ENCODE measurements at regions not wholly inside any gene's neighbourhood (a gene's known extent, or its start where the extent isn't known, plus 50 kb on each side); places are given as distances from the start of the nearest gene placed in this dataset.
A peak's percentile ranks its signal among the peaks of the same experiment; 100 is the strongest.

DNA sequence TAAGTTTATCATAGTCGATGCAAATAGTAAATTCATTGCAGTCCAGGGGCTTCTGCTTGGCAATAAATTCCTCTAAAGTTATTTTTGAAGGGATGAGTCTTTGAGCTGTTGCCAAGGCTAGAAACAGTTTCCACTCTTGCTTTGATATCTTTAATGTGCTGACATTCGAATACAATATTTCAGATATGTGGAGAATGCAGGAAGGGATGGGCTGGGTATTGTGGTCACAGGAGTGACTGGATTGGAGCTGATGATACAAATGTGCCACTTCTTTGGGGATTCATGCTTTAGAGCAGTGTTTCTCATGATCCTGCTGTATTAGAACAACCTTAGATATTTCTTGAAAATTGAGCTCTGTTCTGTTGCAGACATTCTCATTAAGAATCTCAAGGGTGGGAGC is 139.0 kb downstream of the PRDM13 start:
- Histone ChIP-seq H3K79me2 (ENCODE audit: insufficient read depth) (no peaks in the 10 kb centered on the region), H4K20me1 (ENCODE audit: insufficient read depth) (no peaks in the 10 kb centered on the region), H3K4me3 (ENCODE audit: low read depth in 2 of 2, low read length in 1 of 2) (no peak overlapping the region), H3K27me3 (ENCODE audit: insufficient read depth) (no peaks in the 10 kb centered on the region; the same call in 1 of the 2 replicates), H3K9ac (no peak overlapping the region), H3K4me1 (ENCODE audit: control insufficient read depth in 1 of 2, insufficient read depth in 2 of 2, low read depth in 1 of 2, low read length in 1 of 2) (no peaks in the 10 kb centered on the region), H3K36me3 (replicated peaks in 1 of 2; ENCODE audit: control insufficient read depth in 1 of 2, insufficient read depth in 2 of 2, low read length in 1 of 2) (no peaks in the 10 kb centered on the region), H2AFZ (ENCODE audit: low read depth) (no peak overlapping the region), H3K9me3 (no peaks in the 10 kb centered on the region), H3K4me2 (no peak overlapping the region), H3F3A (replicated peaks; ENCODE audit: insufficient read depth) (no peaks in the 10 kb centered on the region), H3K9me2 (no peaks in the 10 kb centered on the region), H3K27ac (ENCODE audit: low read depth in 2 of 2, low read length in 1 of 2) (no peak overlapping the region)
- ChIA-PET POLR2A (no interaction called here), CTCF (interaction anchor here (0.6 to 5.5 kb wide), 27 partner anchors 10 to 711 kb away, joined by 3 to 35 read pairs (median 4); no protein-coding TSS in a partner anchor)
- TF ChIP-seq YY1 (IDR thresholded peaks at IDR 0.05; ENCODE audit: low read depth) (no peak), RAD21 (IDR thresholded peaks at IDR 0.05; ENCODE audit: low read length) (no peak), SIN3A (IDR thresholded peaks at IDR 0.05; ENCODE audit: borderline replicate concordance, low read depth, low read length) (no peak)
- TF ChIP-seq, protein P1, sequence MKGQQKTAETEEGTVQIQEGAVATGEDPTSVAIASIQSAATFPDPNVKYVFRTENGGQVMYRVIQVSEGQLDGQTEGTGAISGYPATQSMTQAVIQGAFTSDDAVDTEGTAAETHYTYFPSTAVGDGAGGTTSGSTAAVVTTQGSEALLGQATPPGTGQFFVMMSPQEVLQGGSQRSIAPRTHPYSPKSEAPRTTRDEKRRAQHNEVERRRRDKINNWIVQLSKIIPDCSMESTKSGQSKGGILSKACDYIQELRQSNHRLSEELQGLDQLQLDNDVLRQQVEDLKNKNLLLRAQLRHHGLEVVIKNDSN (IDR thresholded peaks at IDR 0.05; ENCODE audit: borderline replicate concordance, low read depth), result no peak
- WGBS (ENCODE audit: low lambda C conversion rate), result 11% methylated on average over 2 of the region's 2 CpGs
- no peak for DNase-seq

GRCh38 chr6:99746261-99746895 is 139.7 kb downstream of the PRDM13 start:
- no peaks in the 10 kb centered on the region for H4K20me1 ChIP-seq (ENCODE audit: insufficient read depth)
- no peaks in the 10 kb centered on the region for H3K4me1 ChIP-seq (ENCODE audit: control insufficient read depth in 1 of 2, insufficient read depth in 2 of 2, low read depth in 1 of 2, low read length in 1 of 2)
- no peak overlapping the region for H3K9ac ChIP-seq
- POLR2A ChIA-PET, result no interaction called here
- H3K4me2 ChIP-seq, result no peak overlapping the region
- H2AFZ ChIP-seq (ENCODE audit: low read depth), result no peak overlapping the region
- H3K36me3 ChIP-seq (replicated peaks in 1 of 2; ENCODE audit: control insufficient read depth in 1 of 2, insufficient read depth in 2 of 2, low read length in 1 of 2), result no peaks in the 10 kb centered on the region
- peak; percentile 39 for DNase-seq
- no peak overlapping the region for H3K27ac ChIP-seq (ENCODE audit: low read depth in 2 of 2, low read length in 1 of 2)
- no peaks in the 10 kb centered on the region for H3F3A ChIP-seq (replicated peaks; ENCODE audit: insufficient read depth)
- no peak overlapping the region; a peak in 1 of 4 replicates for H3K4me3 ChIP-seq (ENCODE audit: low read depth in 2 of 2, low read length in 1 of 2)
- CTCF ChIA-PET, result interaction anchor here (0.7 to 5.5 kb wide), 25 partner anchors 9 to 710 kb away, joined by 3 to 35 read pairs (median 4); no protein-coding TSS in a partner anchor
- WGBS (ENCODE audit: low lambda C conversion rate), result 2% methylated on average over 6 of the region's 6 CpGs
- H3K27me3 ChIP-seq (ENCODE audit: insufficient read depth), result no peaks in the 10 kb centered on the region; the same call in 1 of the 2 replicates
- H3K9me3 ChIP-seq, result no peaks in the 10 kb centered on the region
- TF ChIP-seq RAD21 (IDR thresholded peaks at IDR 0.05; ENCODE audit: low read length) (peak; percentile 76), RCOR1 (IDR thresholded peaks at IDR 0.05; ENCODE audit: low read length) (no peak), FOSL2 (IDR thresholded peaks at IDR 0.05; ENCODE audit: borderline replicate concordance, low read depth) (no peak), POLR2AphosphoS5 (IDR thresholded peaks at IDR 0.05; ENCODE audit: low read depth, low read length) (no peak), CHD2 (IDR thresholded peaks at IDR 0.05; ENCODE audit: low read length, partially characterized antibody) (no peak), TCF12 (IDR thresholded peaks at IDR 0.05) (no peak), MEF2A (IDR thresholded peaks at IDR 0.05; ENCODE audit: borderline replicate concordance, low read depth) (no peak), SMC3 (IDR thresholded peaks at IDR 0.05; ENCODE audit: low read depth, low read length) (peak; percentile 71)
- TF ChIP-seq, protein P2, sequence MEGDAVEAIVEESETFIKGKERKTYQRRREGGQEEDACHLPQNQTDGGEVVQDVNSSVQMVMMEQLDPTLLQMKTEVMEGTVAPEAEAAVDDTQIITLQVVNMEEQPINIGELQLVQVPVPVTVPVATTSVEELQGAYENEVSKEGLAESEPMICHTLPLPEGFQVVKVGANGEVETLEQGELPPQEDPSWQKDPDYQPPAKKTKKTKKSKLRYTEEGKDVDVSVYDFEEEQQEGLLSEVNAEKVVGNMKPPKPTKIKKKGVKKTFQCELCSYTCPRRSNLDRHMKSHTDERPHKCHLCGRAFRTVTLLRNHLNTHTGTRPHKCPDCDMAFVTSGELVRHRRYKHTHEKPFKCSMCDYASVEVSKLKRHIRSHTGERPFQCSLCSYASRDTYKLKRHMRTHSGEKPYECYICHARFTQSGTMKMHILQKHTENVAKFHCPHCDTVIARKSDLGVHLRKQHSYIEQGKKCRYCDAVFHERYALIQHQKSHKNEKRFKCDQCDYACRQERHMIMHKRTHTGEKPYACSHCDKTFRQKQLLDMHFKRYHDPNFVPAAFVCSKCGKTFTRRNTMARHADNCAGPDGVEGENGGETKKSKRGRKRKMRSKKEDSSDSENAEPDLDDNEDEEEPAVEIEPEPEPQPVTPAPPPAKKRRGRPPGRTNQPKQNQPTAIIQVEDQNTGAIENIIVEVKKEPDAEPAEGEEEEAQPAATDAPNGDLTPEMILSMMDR (IDR thresholded peaks at IDR 0.05), result peak; percentile 85
- no peaks in the 10 kb centered on the region for H3K79me2 ChIP-seq (ENCODE audit: insufficient read depth)
- H3K9me2 ChIP-seq, result no peaks in the 10 kb centered on the region

Data from SK-N-SH (cell line).